Hepatocyte (in vitro differentiated cells): ENCODE measurements at regions not wholly inside any gene's neighbourhood (a gene's known extent, or its start where the extent isn't known, plus 50 kb on each side); places are given as distances from the start of the nearest gene placed in this dataset.

Experiments used
- EZH2 ChIP-seq: fragments of 200-600 bp; sonication (generic); IDR thresholded peaks from 2 replicates; pipeline ENCODE4 v1.6.1; 2016; ENCODE audit warnings: antibody characterized with exemption, mild to moderate bottlenecking, borderline replicate concordance
- EZH2phosphoT487 ChIP-seq: fragments of 200-600 bp; sonication (generic); IDR thresholded peaks from one replicate; pipeline ENCODE4 v1.6.1; 2018; ENCODE audit warnings: antibody characterized with exemption, mild to moderate bottlenecking, low read depth, moderate library complexity; ENCODE audit not compliant: unreplicated experiment, severe bottlenecking
- TF ChIP-seq, protein P1 (sequence below): fragments of 200-600 bp; sonication (generic); IDR thresholded peaks from 2 replicates; pipeline ENCODE4 v1.5.1; 2016; ENCODE audit warnings: antibody characterized with exemption, mild to moderate bottlenecking; ENCODE audit not compliant: poor library complexity

DNA sequence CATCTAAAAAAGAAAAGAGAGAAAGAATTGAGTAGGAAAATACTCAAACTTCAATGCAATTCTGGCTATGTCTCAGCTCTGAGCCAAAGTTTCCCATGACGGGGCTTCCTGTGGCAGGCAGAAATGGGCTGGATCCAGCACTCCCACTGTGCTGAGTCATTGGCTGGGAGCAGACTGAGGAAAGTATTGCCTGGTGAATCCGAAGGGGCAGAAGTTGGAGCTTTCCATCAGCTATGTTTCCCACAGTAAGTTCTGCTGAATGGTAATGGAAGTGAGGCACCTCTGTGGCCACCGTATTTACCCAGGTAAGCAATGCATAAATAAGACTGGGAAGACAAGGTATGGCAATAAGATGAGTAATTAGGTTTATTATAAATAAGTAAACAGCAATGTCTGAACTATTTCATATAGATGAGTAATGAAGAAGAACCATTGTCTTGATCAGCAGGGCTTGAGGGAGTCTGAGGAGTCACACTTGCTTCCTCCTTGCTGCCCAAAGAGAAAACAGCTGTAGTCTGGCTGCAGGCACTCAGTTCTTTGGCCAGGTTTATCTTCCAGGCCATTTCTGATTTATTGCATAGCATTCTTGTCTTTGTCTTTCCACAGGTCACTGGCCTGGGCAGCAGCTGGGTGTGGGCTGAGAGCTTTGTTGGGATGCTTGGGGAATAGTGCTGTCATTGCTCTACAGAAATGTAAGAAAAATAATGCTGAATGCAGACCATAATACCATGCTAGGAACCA, 255.3 kb downstream of the DNAJB9 start:
- no peak for TF ChIP-seq EZH2phosphoT487
- TF ChIP-seq, protein P1, sequence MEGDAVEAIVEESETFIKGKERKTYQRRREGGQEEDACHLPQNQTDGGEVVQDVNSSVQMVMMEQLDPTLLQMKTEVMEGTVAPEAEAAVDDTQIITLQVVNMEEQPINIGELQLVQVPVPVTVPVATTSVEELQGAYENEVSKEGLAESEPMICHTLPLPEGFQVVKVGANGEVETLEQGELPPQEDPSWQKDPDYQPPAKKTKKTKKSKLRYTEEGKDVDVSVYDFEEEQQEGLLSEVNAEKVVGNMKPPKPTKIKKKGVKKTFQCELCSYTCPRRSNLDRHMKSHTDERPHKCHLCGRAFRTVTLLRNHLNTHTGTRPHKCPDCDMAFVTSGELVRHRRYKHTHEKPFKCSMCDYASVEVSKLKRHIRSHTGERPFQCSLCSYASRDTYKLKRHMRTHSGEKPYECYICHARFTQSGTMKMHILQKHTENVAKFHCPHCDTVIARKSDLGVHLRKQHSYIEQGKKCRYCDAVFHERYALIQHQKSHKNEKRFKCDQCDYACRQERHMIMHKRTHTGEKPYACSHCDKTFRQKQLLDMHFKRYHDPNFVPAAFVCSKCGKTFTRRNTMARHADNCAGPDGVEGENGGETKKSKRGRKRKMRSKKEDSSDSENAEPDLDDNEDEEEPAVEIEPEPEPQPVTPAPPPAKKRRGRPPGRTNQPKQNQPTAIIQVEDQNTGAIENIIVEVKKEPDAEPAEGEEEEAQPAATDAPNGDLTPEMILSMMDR = no peak
- no peak for TF ChIP-seq EZH2
